AG10803 (cell line): ENCODE measurements at regions not wholly inside any gene's neighbourhood (a gene's known extent, or its start where the extent isn't known, plus 50 kb on each side); places are given as distances from the start of the nearest gene placed in this dataset.
A peak's percentile ranks its signal among the peaks of the same experiment; 100 is the strongest.

Source experiments
- DNase-seq: peaks from one replicate; pipeline ENCODE4 v3.0.0; 2010; ENCODE audit warnings: low read depth
- H3K4me3 ChIP-seq: 2 replicates; pipeline ENCODE4 v1.5.1; 2011; ENCODE audit warnings: mild to moderate bottlenecking, low read length, control low read depth
- TF ChIP-seq, protein P1 (sequence below): conservative IDR thresholded peaks from 2 replicates; pipeline ENCODE4 v1.5.1; 2011; ENCODE audit warnings: mild to moderate bottlenecking, low read length, control low read depth, inconsistent platforms

DNA sequence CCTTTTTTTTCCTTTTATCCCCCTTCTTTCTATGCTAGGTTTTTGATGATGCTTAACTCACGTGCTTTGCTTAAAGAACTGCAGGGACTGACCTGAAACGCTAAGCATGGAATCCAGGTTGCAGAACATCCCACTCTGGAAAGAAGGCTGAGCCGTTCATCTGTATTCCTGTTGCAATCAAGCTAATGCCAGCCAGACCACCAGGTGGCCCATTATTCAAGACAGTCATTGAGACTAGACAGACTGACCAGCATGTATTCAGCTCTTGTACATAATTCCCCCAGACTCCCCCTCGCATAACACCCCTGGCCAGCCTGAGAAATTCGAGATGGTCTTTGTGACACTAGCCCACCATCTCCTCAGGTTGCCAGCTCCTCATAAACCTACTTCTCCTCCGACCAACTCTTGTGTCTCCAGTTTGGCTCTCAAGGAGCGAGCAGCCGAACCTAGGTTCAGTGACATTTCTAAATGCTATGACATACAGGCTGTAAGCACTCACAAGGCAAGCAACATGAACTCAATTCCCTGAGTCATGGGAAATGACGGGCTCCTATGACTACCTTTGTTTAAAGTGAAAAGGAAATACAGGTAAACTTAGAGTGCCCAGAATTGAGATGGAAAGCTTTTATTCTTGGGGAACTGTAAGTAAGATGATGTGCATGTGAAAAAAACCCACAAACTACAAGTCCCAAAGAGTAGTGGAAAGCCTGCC is 309.3 kb upstream of the CDYL start:
- no peak for DNase-seq
- no peak overlapping the region for H3K4me3 ChIP-seq
- TF ChIP-seq, protein P1, sequence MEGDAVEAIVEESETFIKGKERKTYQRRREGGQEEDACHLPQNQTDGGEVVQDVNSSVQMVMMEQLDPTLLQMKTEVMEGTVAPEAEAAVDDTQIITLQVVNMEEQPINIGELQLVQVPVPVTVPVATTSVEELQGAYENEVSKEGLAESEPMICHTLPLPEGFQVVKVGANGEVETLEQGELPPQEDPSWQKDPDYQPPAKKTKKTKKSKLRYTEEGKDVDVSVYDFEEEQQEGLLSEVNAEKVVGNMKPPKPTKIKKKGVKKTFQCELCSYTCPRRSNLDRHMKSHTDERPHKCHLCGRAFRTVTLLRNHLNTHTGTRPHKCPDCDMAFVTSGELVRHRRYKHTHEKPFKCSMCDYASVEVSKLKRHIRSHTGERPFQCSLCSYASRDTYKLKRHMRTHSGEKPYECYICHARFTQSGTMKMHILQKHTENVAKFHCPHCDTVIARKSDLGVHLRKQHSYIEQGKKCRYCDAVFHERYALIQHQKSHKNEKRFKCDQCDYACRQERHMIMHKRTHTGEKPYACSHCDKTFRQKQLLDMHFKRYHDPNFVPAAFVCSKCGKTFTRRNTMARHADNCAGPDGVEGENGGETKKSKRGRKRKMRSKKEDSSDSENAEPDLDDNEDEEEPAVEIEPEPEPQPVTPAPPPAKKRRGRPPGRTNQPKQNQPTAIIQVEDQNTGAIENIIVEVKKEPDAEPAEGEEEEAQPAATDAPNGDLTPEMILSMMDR, result peak; percentile 23

DNA sequence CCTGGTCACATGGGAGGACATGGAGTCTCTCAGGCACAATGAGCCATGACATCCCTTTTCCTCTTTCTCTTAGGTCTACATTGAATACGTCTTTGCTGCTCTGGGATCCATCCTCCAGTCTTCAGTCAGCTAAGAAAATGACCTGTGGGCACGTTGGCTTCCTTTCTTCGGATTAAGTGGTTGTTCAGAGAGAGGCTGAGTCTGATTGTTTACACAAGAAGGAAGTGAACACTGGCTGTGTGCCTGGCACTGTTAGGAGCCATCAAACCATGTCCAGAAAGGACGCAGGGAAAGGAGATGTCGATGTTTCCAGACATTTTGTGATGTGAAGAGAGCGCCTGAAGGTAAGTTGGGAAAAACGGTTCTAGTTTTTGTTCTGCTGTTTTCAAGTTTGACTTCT is 309.9 kb upstream of the CDYL start:
- no peak for DNase-seq
- no peak overlapping the region for H3K4me3 ChIP-seq
- TF ChIP-seq, protein P1, result no peak

DNA sequence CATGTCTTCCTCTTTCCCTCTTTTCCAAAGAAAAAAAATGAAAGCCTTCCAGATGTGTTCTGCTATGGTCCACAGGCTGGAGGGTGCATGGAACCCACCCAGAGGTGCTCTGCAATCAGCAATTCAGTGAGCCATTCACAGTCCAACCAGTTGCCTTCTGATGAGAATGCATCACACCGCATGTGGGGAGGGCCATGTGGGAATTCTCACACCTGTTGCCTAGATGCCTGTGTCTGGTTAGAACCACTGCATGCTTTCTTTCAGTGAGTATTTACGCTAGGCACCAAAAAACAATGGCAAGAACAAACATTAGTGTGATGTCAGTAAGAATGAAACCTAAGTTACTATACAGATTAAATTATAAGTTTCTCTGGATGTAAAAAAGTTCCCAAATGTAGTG is 311.6 kb upstream of the CDYL start:
- DNase-seq, result no peak
- TF ChIP-seq, protein P1, result no peak

GRCh38 chr6:4463236-4463635 is 313.0 kb upstream of the CDYL start:
- no peak for DNase-seq
- TF ChIP-seq, protein P1, result no peak
- no peak overlapping the region for H3K4me3 ChIP-seq

More for the DNA sequence above, 311.6 kb upstream of the CDYL start:
- H3K4me3 ChIP-seq, result no peak overlapping the region

DNA sequence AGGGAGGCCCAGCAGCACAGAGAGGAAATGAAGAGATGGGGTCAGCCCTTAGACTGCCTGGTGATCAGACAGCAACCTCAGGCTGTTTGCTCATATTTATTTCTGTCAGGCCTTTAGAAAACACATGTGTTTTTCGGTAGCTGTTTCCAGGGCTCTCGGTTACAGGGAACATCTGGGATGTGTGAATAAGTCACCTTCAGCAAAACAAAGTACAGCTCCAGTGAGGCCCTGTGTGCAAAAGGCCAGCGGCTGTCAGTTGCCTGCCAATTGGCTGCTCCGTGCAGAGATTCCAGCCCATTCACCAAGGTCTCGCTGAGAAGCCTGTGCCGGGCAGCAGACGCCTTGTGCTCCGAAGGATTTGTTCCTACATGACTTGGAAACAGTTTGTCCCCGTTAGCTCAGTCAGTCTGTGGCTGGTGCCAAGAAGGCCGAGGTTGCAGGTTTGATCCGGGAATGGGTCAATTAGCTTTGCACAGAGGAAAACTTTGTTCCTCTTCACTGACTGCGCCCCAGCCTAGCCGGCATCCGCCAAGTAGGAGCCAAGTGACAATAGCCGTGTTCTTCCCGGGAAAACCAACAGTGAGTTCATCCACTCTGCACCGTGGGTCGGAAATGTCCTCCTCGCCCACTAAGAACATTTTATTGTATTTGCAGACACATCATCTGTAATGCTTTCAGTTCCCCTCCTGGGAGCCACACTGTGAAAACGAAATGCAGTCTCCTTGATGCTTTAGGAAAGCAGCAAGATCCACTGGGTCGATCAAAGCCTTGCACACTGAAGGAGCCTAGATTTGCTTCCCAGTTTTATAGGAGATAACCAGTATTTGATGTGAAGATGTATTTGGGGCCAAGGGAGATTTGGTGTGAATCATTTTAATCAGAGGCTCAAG is 315.4 kb upstream of the CDYL start:
- H3K4me3 ChIP-seq, result peak overlapping the region; percentile 4; the same call in 1 of the 2 replicates
- peak; percentile 76 for DNase-seq
- TF ChIP-seq, protein P1, result no peak

- TF ChIP-seq, protein P1, result no peak
- DNase-seq, result no peak
- H3K4me3 ChIP-seq, result no peak overlapping the region
These were observed 316.2 kb upstream of the CDYL start for GRCh38 chr6:4459996-4460395.
